Tibial artery (tissue), 4 donors: ENCODE measurements at regions not wholly inside any gene's neighbourhood (a gene's known extent, or its start where the extent isn't known, plus 50 kb on each side); places are given as distances from the start of the nearest gene placed in this dataset.

Experiments
- DNase-seq, 2 donors: peaks; one replicate each; pipeline ENCODE4 v3.0.0-alpha.2; 2019
- H3K27ac ChIP-seq, 2 donors: fragments of 200-600 bp; sonication (generic) in 1 of 2; 1 replicate in 1 of 2; 2 replicates in 1 of 2; pipeline ENCODE4 v1.5.1; 2018 to 2019; ENCODE audit warnings: mild to moderate bottlenecking in 1 of 2
- H3K27me3 ChIP-seq, 2 donors: fragments of 200-600 bp; sonication (generic) in 1 of 2; one replicate each; pipeline versions ENCODE4 v1.5.1 to v1.6.0; 2016 to 2019
- H3K36me3 ChIP-seq, 3 donors: fragments of 200-600 bp; sonication (generic) in 2 of 3; one replicate each; pipeline ENCODE4 v1.5.1; 2016 to 2019; ENCODE audit warnings: mild to moderate bottlenecking in 2 of 3
- H3K4me1 ChIP-seq, 4 donors: fragments of 200-600 bp; sonication (generic) in 2 of 4; 1 replicate in 3 of 4; 2 replicates in 1 of 4; pipeline ENCODE4 v1.5.1; 2016 to 2019
- H3K4me3 ChIP-seq, 2 donors: fragments of 200-600 bp; sonication (generic) in 1 of 2; 1 replicate in 1 of 2; 2 replicates in 1 of 2; pipeline ENCODE4 v1.5.1; 2018 to 2019; ENCODE audit warnings: mild to moderate bottlenecking in 2 of 2
- H3K9me3 ChIP-seq, 3 donors: fragments of 200-600 bp; sonication (generic) in 1 of 3; one replicate each; pipeline ENCODE4 v1.5.1; 2016 to 2019
- intact Hi-C: fragments of 100-400 bp; cut with DNase I; formaldehyde crosslinking; loops from one replicate; pipeline ENCODE4 v1.15.0; 2023; ENCODE audit warnings: low total_unique reads
- TF ChIP-seq, protein P1 (sequence below), 2 experiments: fragments of 200-600 bp in 1 of 2; fragments of 450-650 bp in 1 of 2; IDR thresholded peaks; one replicate each; pipeline ENCODE4 v1.5.1; 2017 to 2019; ENCODE audit warnings: antibody characterized with exemption in 2 of 2, mild to moderate bottlenecking in 1 of 2, moderate library complexity in 1 of 2

DNA sequence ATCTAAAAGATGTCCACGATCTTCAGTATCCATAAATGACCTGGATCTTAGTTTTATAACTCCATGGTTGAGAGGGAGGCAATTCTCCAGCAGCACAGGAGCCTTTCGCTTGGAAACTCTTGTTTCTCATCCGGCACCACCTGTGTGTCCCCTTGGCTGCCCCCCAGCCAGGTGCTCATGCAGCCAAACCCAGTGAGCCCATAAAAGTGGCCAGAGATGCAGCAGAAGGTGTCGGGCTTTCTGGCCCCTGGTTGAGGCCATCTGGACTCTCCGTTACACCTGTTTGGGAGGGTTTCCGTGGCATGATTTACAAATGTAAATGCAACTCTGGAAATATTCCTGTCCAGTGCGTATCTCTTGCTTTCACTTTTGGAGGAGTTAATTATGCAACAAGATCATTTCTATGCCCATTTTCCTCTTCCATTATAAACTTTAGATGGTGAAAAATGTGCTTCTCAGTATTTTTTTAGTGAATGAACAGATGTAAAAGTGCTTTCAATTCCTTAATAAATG is 291.1 kb downstream of the DIO2 start:
- H3K4me1 ChIP-seq = no peaks in the 10 kb centered on the region
- no peak overlapping the region for H3K4me3 ChIP-seq
- DNase-seq = peak in 1 of 2 donors; percentile 48
- intact Hi-C loops = no loop called here
- no peaks in the 10 kb centered on the region for H3K36me3 ChIP-seq
- H3K27me3 ChIP-seq = no peaks in the 10 kb centered on the region
- H3K27ac ChIP-seq = no peak overlapping the region
- no peaks in the 10 kb centered on the region for H3K9me3 ChIP-seq
- TF ChIP-seq, protein P1, sequence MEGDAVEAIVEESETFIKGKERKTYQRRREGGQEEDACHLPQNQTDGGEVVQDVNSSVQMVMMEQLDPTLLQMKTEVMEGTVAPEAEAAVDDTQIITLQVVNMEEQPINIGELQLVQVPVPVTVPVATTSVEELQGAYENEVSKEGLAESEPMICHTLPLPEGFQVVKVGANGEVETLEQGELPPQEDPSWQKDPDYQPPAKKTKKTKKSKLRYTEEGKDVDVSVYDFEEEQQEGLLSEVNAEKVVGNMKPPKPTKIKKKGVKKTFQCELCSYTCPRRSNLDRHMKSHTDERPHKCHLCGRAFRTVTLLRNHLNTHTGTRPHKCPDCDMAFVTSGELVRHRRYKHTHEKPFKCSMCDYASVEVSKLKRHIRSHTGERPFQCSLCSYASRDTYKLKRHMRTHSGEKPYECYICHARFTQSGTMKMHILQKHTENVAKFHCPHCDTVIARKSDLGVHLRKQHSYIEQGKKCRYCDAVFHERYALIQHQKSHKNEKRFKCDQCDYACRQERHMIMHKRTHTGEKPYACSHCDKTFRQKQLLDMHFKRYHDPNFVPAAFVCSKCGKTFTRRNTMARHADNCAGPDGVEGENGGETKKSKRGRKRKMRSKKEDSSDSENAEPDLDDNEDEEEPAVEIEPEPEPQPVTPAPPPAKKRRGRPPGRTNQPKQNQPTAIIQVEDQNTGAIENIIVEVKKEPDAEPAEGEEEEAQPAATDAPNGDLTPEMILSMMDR (IDR thresholded peaks at IDR 0.05) = no peak
